ENCODE measurements at regions not wholly inside any gene's neighbourhood (a gene's known extent, or its start where the extent isn't known, plus 50 kb on each side); places are given as distances from the start of the nearest gene placed in this dataset.

DNA sequence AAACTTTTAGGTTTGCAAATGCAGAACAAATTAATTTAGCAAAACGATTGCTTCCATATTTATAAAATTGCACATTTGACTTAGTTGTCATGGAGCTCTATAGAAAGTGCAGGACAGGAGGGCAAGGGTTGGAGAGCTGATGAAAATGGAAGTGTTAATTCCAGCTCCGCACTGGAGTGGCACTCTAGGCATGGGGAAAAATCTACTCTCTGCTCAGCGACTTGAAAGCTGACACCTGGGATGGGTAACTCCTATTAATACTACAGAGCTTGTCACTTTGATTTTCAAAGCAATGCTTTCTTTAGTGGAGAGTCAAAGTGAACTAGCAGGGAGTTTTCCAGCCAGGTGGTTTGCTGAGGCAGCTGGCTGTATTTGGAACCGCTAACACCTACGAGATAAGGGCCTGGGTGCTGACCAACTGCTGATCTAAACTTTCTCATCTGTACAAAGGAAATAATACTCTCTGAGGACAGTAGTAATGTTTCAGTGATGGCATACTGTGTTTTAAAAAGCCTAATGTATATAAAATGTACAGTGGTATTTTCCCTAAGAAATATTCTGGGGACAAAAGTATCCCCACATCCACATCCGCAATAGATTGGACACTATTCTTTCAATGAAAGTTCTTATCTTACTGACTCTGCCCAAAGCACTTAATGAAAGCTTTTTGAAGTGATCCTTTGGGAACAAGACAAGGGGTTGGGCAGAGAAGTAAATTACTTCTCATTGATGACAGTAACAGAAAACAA lies 444.3 kb downstream of the GPAM start:
- DNase-seq (ENCODE audit: extremely low read depth, low read depth): no peak
- no peak overlapping the region for H3K4me3 ChIP-seq (replicated peaks; ENCODE audit: low read depth, low read length)
- TF ChIP-seq, protein P1, sequence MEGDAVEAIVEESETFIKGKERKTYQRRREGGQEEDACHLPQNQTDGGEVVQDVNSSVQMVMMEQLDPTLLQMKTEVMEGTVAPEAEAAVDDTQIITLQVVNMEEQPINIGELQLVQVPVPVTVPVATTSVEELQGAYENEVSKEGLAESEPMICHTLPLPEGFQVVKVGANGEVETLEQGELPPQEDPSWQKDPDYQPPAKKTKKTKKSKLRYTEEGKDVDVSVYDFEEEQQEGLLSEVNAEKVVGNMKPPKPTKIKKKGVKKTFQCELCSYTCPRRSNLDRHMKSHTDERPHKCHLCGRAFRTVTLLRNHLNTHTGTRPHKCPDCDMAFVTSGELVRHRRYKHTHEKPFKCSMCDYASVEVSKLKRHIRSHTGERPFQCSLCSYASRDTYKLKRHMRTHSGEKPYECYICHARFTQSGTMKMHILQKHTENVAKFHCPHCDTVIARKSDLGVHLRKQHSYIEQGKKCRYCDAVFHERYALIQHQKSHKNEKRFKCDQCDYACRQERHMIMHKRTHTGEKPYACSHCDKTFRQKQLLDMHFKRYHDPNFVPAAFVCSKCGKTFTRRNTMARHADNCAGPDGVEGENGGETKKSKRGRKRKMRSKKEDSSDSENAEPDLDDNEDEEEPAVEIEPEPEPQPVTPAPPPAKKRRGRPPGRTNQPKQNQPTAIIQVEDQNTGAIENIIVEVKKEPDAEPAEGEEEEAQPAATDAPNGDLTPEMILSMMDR (IDR thresholded peaks at IDR 0.05; ENCODE audit: low read depth, low read length, missing control alignments): no peak

DNA sequence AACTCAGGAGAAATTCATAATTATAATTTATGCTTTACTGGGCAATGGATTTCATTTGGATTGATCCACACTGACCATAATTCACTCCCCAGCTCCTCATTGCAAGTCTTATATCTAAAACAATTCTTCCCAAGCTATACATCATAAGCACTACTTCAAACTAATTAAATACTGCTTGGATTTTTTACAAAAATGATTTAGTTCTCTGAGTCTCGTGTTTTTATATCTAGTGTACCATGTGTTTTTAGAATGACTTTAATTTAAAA lies 443.8 kb downstream of the GPAM start:
- no peak overlapping the region for H3K4me3 ChIP-seq (replicated peaks; ENCODE audit: low read depth, low read length)
- TF ChIP-seq, protein P1 (IDR thresholded peaks at IDR 0.05; ENCODE audit: low read depth, low read length, missing control alignments): no peak
- no peak for DNase-seq (ENCODE audit: extremely low read depth, low read depth)

DNA sequence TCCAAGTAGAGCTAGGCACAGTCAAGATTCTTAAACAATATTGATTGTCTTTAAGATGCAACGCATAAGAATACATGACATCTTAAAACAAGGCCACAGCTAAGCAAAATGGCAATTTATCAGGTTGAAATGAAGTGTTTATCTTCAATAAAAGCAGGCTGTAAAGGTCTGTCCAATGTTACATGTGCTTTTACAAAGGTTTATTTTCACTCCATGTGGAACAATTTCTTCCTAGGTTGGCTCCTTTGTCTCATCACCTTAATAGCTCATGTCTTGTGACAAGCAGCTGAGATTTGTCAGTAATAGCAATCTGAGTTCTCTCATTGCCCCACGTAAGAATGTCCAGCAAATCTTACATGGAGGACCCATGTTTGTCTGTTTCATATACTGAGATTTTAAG lies 437.6 kb downstream of the GPAM start:
- DNase-seq (ENCODE audit: extremely low read depth, low read depth): no peak
- TF ChIP-seq, protein P1 (IDR thresholded peaks at IDR 0.05; ENCODE audit: low read depth, low read length, missing control alignments): no peak
- no peak overlapping the region for H3K4me3 ChIP-seq (replicated peaks; ENCODE audit: low read depth, low read length)

DNA sequence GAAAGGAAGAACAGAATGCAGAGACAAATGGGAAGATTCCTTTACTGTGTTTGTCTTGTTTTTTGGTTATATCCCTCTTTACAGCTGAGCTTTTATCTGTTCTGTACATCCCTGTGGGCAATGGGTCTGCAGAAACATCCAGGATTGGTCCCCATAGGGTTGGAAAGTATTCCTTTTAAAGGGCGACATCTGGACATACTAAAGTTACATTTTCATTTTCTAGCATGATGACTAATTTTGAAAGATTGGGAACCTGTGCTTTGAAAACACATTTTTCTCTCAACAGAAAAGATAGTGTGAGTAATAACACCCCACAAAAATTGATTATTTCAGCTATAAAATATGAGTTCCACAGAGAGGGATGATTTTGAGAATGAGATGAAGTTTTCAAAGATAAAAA lies 435.8 kb downstream of the GPAM start:
- TF ChIP-seq, protein P1 (IDR thresholded peaks at IDR 0.05; ENCODE audit: low read depth, low read length, missing control alignments): no peak
- DNase-seq (ENCODE audit: extremely low read depth, low read depth): no peak
- H3K4me3 ChIP-seq (replicated peaks; ENCODE audit: low read depth, low read length): no peak overlapping the region

DNA sequence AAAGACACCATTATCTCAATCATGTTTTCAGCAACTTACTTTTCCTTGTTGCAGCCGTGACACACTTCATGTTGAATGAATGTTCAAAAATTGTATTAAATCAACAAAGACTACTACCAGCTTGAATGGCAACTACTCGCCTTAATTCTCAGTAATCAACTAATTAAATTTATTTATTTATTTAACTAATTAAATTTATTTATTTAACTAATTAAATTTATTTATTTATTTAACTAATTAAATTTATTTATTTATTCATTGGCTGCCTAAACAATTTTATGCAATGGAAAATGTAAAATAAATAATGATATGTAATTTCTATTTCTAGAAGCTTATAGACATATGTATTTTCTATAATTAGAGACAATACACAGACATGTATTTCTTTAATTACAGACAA lies 435.4 kb downstream of the GPAM start:
- H3K4me3 ChIP-seq (replicated peaks; ENCODE audit: low read depth, low read length): no peak overlapping the region
- DNase-seq (ENCODE audit: extremely low read depth, low read depth): no peak
- TF ChIP-seq, protein P1 (IDR thresholded peaks at IDR 0.05; ENCODE audit: low read depth, low read length, missing control alignments): no peak

DNA sequence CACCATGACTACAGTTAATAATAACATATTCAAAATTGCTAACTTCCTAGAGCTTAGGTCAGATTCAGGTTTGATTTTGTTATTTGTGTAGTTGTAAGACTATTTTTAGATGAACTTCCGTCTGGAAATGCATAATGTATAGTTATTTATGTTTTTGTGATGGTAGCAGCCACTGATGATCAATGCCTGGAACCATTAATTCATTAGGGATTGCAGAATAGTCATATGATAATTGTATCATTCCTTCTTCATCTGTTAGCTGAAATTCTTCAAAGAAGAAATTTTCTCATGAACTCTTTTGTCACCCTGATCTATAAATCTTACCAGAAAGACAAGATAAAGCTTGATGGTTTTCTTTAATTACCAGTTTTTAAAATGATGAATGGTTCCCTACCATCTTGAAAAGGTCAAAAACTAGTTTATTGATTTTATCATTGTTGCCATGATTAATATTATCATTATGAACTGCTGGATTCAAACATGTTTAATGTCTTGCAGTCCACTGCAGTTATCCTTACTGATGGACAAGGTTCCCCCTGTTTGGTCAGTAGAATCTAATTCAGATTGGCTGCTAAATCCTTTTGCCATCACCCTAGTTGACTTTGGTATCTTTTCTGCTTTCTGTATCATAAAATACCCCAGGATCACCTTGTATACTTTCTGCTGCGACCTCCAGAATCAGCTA lies 433.3 kb downstream of the GPAM start:
- DNase-seq (ENCODE audit: extremely low read depth, low read depth): no peak
- H3K4me3 ChIP-seq (replicated peaks; ENCODE audit: low read depth, low read length): no peak overlapping the region
- TF ChIP-seq, protein P1 (IDR thresholded peaks at IDR 0.05; ENCODE audit: low read depth, low read length, missing control alignments): no peak
